Upper lobe of right lung (tissue), 1 donor: ENCODE measurements at regions not wholly inside any gene's neighbourhood (a gene's known extent, or its start where the extent isn't known, plus 50 kb on each side); places are given as distances from the start of the nearest gene placed in this dataset.

ENCODE experiments used
- ATAC-seq: fragments of 200-7000 bp; cut with Tn5 transposase; one replicate; pipeline ENCODE4 v1.9.1; 2020; ENCODE audit warnings: mild to moderate bottlenecking, moderate library complexity
- DNase-seq: peaks from one replicate; pipeline ENCODE4 v3.0.0-alpha.2; 2020
- H3K27ac ChIP-seq: fragments of 200-600 bp; one replicate; pipeline ENCODE4 v1.8.0; 2022
- H3K27me3 ChIP-seq: fragments of 200-600 bp; one replicate; pipeline ENCODE4 v1.8.0; 2022; ENCODE audit warnings: mild to moderate bottlenecking
- H3K36me3 ChIP-seq: fragments of 200-600 bp; one replicate; pipeline ENCODE4 v1.8.0; 2022
- H3K4me1 ChIP-seq: fragments of 200-600 bp; one replicate; pipeline ENCODE4 v1.8.0; 2022
- H3K4me3 ChIP-seq: fragments of 200-600 bp; one replicate; pipeline ENCODE4 v1.8.0; 2022; ENCODE audit warnings: mild to moderate bottlenecking
- H3K9me3 ChIP-seq: fragments of 200-600 bp; one replicate; pipeline ENCODE4 v1.8.0; 2022
- CTCF ChIP-seq: fragments of 200-600 bp; IDR thresholded peaks from one replicate; pipeline ENCODE4 v1.8.0; 2022; ENCODE audit warnings: antibody characterized with exemption
- intact Hi-C: fragments of 100-400 bp; cut with DNase I; formaldehyde crosslinking; loops from one replicate; pipeline ENCODE4 v1.11.0; 2022
- donor health status: DM: no; HTN: yes; CAD: no; lungs with severe emphysema.

- H3K4me3 ChIP-seq, result no peak overlapping the region
- no peaks in the 10 kb centered on the region for H3K27me3 ChIP-seq
- no peaks in the 10 kb centered on the region for H3K4me1 ChIP-seq
- no peak overlapping the region for H3K27ac ChIP-seq
- TF ChIP-seq CTCF, result no peak
- DNase-seq (no peak), ATAC-seq (no peak)
- intact Hi-C loops, result no loop called here
- H3K36me3 ChIP-seq, result no peaks in the 10 kb centered on the region
- H3K9me3 ChIP-seq, result no peaks in the 10 kb centered on the region
Measured at GRCh38 chr10:80786322-80786721, 248.6 kb downstream of the SH2D4B start.

DNA sequence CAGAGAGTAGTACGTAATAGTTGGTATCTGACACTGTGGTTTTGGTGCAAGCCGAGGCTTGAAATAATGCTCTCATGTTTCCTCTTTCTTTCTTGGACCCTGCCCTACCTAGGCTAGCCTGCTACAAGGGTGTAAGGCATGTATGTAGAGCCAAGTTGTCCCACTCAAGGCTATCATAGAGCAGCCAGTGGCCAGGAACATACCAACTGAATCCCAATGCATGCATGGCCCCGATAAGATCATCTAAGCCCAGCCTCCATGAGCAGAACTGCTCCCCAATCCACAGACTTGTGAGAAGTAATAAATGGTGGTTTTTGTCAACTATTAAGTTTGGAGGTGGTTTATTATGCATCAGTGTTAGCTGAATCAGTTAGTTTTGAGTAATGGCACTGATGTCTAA is 250.2 kb downstream of the SH2D4B start:
- H3K27me3 ChIP-seq, result no peaks in the 10 kb centered on the region
- H3K4me3 ChIP-seq, result no peak overlapping the region
- H3K9me3 ChIP-seq, result no peaks in the 10 kb centered on the region
- intact Hi-C loops, result no loop called here
- no peak for ATAC-seq
- no peak for DNase-seq
- H3K4me1 ChIP-seq, result no peaks in the 10 kb centered on the region
- H3K27ac ChIP-seq, result no peak overlapping the region
- TF ChIP-seq CTCF, result no peak
- no peaks in the 10 kb centered on the region for H3K36me3 ChIP-seq

DNA sequence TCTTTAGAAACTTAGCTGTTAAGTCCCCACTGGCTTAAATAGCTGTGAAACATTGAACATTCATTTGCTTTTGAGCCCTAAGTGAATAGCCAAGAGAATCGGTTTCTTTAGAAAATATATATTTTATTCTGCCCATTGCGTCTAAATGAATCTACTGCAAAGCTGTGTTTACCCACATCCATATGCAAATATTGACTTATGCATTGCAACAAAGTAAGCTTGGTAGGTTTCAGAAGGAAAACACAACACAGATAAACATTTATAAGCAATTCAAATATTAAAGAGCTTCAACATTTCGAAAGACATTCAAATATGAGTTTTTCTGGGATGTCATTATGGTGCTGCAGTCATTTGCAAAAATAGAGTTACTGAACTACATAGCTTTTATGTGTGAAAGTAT is 257.3 kb downstream of the SH2D4B start:
- ATAC-seq (no peak), DNase-seq (no peak)
- Histone ChIP-seq H3K27me3 (no peaks in the 10 kb centered on the region), H3K9me3 (no peaks in the 10 kb centered on the region), H3K4me1 (no peaks in the 10 kb centered on the region), H3K36me3 (no peaks in the 10 kb centered on the region), H3K4me3 (no peak overlapping the region), H3K27ac (no peak overlapping the region)
- intact Hi-C loops, result no loop called here
- no peak for TF ChIP-seq CTCF

DNA sequence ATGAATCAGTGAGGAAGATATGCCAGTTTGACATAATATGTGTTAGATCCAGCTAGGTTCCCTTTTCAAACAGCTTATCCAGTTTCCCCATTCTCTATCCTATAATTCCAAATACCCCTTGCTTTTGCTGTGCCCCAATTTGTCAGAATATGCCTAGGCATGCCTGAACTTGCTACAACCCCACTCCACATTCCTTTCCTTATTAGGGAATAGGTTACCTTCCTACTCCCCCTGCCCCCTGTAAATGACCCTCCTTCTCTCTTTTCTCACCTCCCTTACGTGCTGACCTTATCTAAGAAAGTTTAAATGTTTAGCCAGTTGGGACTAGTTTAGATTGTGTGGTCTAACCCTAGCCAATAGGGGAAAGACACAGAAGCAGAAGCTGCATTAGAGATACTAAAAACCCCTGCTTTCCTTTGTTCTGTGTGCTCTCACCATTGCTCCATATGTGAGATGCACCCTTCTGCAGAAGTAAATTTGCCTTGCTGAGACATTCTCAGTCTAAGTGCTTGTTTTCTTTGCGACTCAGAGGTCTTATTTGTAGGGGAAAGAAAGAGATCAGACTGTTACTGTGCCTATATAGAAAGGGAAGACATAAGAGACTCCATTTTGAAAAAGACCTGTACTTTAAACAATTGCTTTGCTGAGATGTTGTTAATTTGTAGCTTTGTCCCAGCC is 267.8 kb downstream of the SH2D4B start:
- no peak overlapping the region for H3K4me3 ChIP-seq
- no peaks in the 10 kb centered on the region for H3K4me1 ChIP-seq
- H3K27me3 ChIP-seq, result no peaks in the 10 kb centered on the region
- intact Hi-C loops, result no loop called here
- no peak overlapping the region for H3K27ac ChIP-seq
- no peaks in the 10 kb centered on the region for H3K36me3 ChIP-seq
- peaks cover 4% of the 10 kb centered on the region for H3K9me3 ChIP-seq
- TF ChIP-seq CTCF, result no peak
- ATAC-seq (no peak), DNase-seq (no peak)

- Histone ChIP-seq H3K4me3 (no peak overlapping the region), H3K9me3 (no peaks in the 10 kb centered on the region), H3K4me1 (no peaks in the 10 kb centered on the region), H3K36me3 (no peaks in the 10 kb centered on the region), H3K27ac (no peak overlapping the region), H3K27me3 (no peaks in the 10 kb centered on the region)
- intact Hi-C loops, result no loop called here
- ATAC-seq, result no peak
- no peak for DNase-seq
- TF ChIP-seq CTCF, result no peak
Measured at GRCh38 chr10:80814147-80814652, 276.5 kb downstream of the SH2D4B start.

- no peak for DNase-seq
- Histone ChIP-seq H3K27me3 (no peaks in the 10 kb centered on the region), H3K9me3 (no peaks in the 10 kb centered on the region), H3K27ac (no peak overlapping the region), H3K4me3 (no peak overlapping the region), H3K36me3 (no peaks in the 10 kb centered on the region), H3K4me1 (no peaks in the 10 kb centered on the region)
- ATAC-seq, result no peak
- intact Hi-C loops, result no loop called here
- TF ChIP-seq CTCF, result no peak
Measured at GRCh38 chr10:80829151-80829550, 291.4 kb downstream of the SH2D4B start.
